HG03139 (cell line): ENCODE measurements at regions not wholly inside any gene's neighbourhood (a gene's known extent, or its start where the extent isn't known, plus 50 kb on each side); places are given as distances from the start of the nearest gene placed in this dataset.

Experiments
- ATAC-seq: cut with Tn5 transposase; IDR thresholded peaks from one replicate; pipeline ENCODE4 v1.9.1; 2021; ENCODE audit not compliant: unreplicated experiment

DNA sequence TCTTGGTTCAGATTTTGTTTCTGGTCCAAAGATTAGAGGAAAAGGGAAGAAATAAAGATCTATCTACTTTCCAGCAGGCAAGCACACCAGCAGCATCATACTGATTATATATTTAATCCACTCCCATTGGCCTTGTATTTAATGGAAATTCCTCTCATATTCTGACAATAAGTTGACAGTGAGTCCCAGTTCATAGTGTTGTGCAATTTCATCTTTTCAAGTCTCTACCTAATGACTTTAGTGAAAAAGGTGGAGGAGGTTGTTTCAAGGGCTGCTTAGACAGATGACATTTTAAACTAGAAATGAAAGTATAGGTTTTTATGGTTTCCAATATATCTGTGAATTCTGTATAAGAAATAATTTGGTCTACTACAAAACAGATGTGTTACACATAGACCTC is 298.6 kb downstream of the PABPC4L start:
- no peak for ATAC-seq

DNA sequence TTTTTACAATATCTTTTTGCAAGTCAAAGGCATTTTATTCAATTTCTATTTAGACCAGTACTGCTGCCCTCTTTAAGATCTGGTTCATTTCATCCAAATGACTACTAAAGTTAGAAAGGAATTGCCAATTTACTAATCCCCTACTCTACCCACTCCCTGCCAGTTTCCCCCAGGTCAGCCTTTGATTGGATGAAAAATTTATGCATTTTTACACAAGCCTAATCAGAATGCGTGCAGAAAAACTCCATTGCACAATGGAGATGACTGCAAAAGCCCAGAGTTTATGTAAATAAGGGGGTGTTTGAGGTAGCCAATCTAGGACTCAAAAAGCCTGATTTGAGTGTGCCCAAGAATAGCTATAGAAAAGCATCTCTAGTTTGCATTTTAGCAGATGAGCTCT is 310.6 kb downstream of the PABPC4L start:
- ATAC-seq = no peak

DNA sequence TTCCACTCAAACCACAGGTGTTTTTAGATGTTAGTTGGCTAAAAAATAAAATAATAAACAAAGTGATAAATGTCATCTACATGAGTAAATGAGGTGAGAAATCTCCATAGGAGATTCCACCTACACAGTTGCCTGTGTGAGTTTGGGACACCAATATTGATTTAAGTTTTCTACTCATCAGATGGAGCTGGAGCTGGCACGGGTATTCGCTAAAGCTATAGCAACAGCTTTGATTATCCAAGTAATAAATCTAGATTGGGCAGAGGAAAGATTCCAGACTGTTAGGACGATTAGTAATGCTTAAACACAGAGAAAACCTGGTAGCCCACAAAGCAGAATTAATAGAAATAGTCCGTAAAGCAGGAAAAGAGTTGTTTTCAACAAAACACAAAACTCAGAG is 313.9 kb downstream of the PABPC4L start:
- ATAC-seq = no peak

DNA sequence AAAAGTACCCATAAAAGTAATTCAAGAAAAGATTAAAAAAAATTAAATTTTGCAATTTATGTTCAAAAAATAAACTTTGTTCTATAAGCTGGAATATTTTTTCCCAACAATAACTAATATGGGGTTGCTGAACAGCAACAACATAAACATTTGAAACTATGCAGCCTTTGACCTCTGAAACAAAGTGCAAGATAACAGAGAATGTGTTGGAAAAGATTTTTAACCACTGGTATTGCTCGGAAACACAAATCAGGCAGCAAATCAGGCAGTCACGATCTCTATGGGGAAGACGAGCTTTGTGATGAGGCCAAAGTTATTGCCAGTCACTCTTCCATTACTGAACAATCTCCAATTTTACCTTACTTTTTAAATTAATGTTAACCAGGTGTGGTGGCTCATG is 332.1 kb downstream of the PABPC4L start:
- ATAC-seq = no peak

DNA sequence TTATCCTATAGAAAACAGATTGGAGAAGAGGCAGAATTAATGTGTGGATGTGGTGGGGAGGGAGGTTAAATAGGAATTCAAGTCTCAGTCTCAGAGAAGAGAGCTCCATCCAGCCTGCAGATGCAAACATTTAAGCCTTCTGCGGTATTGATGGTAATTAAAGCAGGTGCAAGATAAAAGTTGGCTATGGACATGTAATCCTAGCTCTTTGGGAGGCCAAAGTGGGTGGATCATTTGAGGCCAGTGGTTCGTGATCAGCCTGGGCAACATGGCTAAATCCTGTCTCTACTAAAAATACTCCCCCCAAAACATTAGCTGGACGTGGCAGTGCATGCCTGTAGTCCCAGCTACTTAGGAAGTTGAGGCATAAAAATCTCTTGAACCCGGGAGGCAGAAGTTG is 332.7 kb downstream of the PABPC4L start:
- ATAC-seq = no peak

DNA sequence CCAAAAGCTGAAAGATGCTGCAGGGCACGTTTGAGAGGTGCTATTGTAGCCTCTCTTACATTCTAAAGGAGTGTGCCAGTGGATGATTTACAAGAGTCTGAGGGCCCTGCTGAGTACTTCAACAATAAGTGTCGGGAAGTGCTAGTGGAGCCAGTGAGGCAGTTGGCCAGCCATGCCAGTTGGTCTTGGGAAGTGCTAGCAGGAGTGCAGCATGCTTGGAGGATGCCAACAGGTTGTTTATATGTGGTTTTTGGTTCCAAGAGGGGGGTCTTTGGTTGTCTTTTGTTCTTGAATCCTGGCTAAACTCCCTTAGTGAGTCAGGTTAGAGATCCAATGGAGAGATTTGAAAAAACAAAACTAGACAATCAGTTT is 335.3 kb downstream of the PABPC4L start:
- no peak for ATAC-seq

DNA sequence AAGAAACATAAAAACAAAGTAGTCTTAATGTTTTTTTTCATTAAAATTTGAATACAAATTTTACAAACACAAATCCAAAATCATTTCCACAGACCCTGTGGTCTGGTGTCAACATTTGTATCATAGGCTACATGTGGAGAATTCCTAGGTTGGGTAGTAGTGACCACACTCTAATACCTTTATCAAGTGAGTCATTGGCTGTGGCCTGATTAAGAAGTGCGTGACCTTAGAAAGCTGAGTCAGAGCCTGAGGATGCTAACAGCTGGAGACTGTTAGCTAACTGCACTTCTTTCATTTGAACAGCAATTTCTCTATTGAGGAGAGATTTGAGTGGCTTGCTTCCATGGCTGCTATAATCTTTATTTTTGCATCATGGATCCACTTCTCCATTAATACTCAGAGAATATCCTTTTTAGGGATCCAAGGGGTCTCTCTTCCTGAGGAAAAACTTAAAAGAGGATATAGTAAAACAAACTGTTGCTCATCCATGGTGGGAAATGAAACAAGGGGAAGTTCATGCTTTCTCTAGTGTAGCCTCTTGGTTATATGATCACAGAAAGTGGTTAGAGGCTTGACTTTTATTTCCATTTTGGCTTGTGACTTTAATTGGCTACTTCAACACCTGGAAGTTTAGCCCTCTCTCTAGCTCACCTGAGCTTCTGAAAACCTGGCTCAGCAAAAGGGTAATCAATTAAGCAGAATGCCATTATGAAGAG is 335.8 kb downstream of the PABPC4L start:
- ATAC-seq = no peak

DNA sequence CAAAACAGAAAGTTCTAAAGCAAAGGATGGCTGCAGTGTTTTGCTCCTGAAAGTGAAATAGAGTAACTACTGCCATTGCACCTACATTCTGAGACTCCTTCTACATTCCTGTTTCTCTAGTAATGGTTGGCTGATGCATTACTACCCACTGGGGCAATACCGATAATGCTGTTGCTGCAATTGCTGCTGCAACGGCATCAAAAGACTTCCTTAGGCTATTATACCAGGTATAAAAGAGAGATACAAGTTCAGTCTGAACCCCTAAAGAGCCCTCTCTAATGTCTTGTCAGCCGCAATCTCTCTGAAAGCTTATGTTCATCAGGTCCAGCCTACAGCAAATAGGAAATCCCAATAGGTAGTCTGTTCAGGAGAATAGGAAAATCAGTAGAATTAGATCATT is 338.4 kb downstream of the PABPC4L start:
- no peak for ATAC-seq

DNA sequence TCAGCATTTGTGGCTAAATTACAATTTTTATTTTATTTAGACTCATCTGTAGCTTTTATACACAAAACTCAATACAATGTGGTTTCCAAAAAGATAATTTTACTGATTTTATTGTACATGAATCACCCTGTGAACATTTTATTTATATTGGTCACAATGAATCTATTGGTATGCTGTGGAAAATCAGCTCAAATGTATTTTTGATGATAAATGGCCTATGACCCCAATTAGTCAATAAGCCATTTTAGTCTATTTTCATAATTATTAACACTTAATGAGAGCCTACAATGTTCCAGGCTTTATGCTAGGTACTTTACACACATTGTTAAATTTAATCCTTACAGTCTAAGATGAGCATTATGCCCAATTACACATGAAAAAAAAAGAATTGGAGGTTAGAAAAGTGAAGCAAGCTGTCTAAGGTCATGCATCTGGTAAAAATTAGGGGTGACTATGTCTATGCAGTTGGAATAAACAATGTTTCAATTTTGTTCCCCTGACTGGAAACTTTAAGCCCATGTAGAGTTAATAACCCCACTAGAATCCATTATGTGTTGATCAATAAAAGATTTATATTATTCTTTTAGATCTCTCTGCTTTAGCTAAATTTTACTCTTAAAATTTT is 344.7 kb downstream of the PABPC4L start:
- no peak for ATAC-seq

DNA sequence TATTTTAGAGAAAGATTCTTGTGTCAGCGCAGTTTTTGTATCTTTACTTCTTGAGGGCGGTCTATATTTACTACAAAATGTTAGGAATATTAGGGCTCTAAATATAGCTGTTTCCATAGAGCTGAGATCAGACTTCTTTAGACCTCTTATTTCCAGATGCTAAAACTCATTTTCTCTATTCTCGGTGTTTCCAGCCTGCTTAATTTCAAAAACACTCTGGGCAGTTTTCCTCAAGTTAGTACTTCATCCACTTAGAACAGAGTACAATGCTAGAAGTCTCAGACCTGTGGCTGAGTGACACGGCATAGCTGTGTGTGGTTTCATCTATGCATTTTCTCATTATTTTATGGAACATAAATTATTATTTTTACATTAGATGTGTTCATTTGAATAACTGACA is 346.6 kb downstream of the PABPC4L start:
- no peak for ATAC-seq

DNA sequence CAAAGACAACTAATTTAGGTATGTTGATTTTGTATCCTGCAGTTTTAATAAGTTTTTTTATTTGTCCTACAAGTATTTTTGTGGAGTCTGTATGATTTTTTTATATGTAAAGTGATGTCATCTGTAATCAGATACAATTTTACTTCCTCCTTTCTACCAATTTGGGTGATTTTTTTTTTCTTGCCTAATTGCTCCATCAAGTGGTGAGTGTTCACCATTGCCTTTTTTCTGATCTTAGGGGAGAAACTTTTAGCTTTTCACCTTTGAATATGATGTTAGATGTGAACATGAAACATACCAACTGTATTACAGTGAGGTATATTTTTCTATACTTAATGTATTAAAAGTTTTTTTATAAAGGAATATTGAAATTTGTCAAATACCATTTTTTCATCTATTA is 362.3 kb downstream of the PABPC4L start:
- no peak for ATAC-seq

DNA sequence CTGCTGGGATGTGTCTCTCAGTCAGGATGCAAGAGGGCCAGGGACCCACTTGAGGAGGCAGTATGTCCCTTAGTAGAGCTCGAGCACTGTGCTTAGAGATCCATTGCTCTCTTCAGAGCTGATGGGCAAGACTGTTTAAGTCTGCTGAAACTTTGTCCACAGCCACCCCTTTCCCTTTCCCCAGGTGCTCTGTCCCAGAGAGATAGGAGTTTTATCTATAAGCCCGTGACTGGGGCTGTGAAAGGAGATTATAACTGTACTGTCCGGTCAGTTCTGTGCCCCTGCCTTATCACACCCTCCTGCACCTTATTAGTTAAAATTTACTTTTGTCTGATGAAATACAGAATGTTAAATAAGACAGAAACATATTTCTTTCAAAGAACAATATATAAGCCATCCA is 378.4 kb downstream of the PABPC4L start:
- ATAC-seq = no peak

DNA sequence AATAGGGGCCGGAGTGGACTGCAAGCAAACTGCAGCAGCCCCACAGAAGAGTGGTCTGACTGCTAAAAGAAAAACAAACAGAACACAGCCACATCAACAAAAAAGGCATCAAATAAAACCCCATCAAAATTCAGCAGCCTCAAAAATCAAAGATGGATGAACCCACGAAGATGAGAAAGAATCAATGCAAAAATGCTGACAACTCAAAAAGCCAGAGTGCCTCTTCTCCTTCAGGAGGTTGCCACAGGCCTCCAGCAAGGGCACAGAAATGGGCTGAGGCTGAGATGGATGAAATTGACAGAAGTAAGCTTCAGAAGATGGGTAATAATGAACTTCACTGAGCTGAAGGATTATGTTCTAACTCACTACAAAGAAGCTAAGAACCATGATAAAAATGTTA is 388.6 kb downstream of the PABPC4L start:
- ATAC-seq = no peak

DNA sequence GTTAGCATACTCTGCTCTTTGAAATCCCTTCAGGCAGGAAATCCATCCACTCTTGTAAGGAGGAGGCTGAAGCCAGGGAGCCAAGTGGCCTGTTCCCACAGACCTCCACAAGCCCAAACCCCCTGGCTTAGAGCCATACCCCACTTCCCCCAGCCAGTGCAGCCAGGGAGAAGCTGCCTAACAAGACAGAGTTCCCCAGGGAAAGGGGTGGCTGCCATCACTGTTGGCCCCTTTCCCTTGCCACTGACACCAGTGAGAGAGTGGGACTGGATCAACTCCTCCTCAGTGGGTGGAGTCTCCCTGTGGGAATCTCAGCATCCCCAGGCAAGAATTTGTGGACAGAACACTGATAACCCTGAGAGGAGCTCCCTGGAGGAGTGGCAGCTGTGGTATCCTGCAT is 389.4 kb downstream of the PABPC4L start:
- no peak for ATAC-seq

DNA sequence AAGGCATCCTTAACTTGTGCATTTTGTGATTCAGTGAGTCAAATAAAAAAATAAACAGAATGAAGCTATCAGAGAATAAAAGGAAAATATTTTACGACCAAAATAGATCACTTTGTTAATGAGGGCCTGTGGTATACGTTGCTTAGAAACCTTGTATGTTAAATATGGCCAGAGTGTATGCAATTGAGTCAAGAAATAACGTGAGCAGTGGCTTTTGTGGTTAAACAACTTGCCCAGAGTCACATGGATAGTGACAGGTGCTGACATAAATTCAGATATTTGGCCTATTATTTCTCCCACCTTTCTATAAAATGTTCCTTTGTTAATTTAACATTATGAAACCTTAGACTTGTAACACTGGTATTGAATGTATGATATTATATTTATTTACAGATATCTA is 393.4 kb downstream of the PABPC4L start:
- ATAC-seq = no peak

DNA sequence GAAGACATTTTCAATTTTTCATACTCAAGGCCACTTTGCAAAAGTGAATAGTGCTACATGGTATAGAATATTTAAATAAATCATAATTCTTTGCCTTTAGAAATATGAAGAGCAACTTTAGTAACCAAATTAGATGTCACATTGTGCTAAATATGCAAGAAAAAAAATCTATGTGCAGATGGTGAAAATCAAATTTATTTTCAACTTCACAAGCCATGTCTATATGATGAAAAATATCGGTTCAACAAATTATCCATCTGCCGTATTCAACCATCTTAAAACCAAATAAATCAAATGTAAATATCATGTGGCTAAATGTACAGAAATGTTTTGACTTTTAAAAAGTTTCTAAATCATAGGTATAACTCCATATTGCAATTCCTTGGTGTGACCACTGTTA is 398.2 kb downstream of the PABPC4L start:
- no peak for ATAC-seq

DNA sequence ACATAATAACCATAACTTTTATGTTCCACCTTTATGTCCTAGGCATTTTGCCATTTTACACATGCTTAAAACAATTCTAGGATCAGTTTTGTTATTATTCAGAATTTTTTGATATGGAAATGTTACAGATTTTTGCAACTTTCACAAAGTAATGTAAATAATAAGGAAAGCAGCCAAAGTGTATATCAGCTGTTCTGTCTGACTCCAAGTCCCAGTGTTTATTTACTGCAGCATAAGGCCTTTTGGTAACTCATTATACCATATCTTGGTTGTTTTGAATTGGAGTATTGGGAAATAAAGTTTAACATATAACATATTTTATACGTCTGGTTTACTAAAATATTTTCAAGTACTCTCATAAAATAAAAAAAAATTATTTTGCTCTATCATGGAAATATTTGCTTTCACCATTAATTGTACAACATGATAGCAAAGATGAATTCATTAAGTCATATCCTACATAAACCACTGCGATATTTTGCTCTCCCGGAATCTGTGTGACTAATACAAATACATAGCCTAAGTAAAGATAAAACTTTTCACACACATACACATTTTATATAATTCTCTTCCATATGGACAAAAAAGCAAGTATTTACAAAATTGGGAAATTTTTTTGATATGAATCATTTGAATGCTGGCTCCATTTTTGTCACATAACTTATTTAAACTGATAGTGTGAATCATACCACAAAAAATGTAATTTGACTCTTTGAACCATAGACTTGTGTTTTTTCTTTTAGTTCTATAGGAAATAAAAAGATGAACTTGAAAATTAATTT is 399.0 kb downstream of the PABPC4L start:
- ATAC-seq = no peak

DNA sequence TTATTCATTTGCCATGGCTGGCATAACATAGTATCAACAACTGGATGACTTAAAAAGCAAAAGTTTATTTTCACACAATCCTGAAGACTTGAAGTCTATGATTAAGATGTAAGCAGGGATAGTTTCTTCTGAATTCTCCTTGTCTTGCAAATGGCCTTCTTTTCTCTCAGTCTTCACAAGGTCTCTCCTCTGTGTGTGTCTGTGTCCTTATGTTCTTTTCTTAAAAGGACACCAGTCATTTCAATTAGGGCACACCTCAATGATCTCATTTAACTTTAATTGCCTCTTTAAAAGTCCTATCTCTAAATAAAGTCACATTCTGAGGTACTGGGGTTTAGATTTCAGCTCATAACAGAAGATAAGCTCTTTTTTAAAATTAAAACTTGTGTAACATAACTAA is 399.7 kb downstream of the PABPC4L start:
- ATAC-seq = no peak

DNA sequence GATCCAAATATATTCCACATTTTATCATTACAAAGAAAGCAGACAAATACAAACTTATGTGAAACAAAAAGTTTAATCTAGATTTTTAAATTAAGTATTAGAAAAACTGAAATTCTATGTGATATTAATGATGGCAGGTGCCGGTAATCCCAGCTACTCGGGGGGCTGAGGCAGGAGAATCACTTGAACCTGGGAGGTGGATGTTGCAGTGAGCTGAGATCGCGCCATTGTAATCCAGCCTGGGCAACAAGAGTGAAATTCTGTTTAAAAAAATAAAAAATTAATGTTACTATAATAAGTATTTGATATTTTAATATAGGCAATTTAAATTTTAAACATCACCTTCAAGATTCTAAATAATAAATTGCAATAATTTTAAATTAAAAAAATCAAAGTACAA is 400.6 kb downstream of the PABPC4L start:
- no peak for ATAC-seq

DNA sequence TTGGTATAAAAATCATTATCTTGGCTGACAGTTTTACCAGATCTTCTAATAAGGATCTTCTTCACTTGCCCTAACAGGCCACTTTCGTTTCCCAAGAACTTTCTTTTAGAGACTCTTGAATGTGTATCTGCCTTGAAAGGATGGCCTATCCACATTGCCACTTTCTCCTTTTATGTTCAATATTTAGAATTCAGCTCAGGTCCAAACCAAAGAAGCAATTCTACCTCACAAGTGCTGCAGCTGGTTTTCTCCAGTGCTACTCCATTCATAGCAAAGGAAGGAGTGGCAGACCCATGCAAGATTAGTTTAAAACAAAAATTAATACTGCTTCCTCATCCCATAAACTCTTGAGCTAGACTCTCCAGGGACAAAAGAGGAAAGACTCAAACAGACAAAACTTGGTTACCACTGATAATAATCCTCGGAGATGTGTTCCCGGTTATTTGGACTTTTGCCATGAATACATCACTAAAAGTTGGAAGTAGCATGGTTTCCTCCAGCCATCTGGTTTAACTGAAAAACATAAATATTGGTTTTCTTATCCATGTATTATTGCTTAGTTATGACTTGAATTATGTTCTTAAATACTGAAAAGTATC is 401.8 kb downstream of the PABPC4L start:
- ATAC-seq = no peak

DNA sequence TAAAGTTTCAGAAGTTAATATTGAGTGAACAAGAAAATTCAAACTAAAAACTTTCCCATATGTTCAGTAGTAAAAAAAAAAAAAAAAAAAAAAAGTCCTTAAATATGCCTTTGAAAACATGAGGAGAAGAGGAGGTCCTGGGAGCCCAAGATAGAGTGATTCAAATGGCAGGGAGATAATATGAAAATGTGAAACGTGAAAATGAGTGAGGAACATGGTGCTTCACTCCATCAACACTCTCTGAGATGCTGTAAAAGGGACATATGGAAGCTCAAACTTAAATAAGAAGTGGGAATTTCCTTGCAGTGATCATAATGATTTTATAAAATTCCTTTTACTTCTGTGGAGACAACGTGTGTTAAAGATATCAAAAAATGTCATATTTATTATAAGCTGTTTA is 423.9 kb downstream of the PABPC4L start:
- no peak for ATAC-seq

DNA sequence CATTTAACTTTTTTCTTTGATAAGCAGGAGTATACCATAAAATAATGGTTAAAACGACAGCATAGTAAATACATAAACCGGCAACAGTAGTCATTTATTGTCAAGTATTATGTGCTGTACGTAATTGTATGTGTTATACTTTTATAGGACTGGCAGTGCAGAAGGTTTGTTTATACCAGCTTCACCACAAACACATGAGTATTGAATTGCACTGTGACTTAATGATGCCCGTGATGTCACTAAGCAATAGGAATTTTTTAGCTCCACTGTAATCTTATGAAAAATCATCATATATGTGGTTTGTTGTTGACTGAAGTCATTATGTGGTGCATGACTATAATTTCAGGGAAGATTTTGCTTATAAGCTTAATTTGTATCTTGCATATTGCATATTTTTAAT is 424.6 kb downstream of the PABPC4L start:
- no peak for ATAC-seq
